Neuronal stem cell (in vitro differentiated cells): ENCODE measurements at regions not wholly inside any gene's neighbourhood (a gene's known extent, or its start where the extent isn't known, plus 50 kb on each side); places are given as distances from the start of the nearest gene placed in this dataset.

Experiments used
- DNase-seq: peaks from one replicate; pipeline ENCODE4 v3.0.0-alpha.2; 2013; ENCODE audit warnings: low spot score
- H2AFZ ChIP-seq: one replicate; pipeline ENCODE4 v1.6.1; 2013; ENCODE audit warnings: mild to moderate bottlenecking, low read length, inconsistent platforms
- H2AK5ac ChIP-seq: 2 replicates; pipeline ENCODE4 v1.6.1; 2013; ENCODE audit warnings: low read depth, mild to moderate bottlenecking, inconsistent platforms, low read length, moderate library complexity, mixed read lengths
- H2BK120ac ChIP-seq: 2 replicates; pipeline ENCODE4 v1.6.1; 2013; ENCODE audit warnings: low read depth, mild to moderate bottlenecking, inconsistent platforms, low read length, moderate library complexity, mixed read lengths
- H2BK12ac ChIP-seq: one replicate; pipeline ENCODE4 v1.6.1; 2013; ENCODE audit warnings: low read length, inconsistent platforms
- H2BK15ac ChIP-seq: 2 replicates; pipeline ENCODE4 v1.6.1; 2013; ENCODE audit warnings: mild to moderate bottlenecking, low read length, inconsistent platforms, mixed read lengths
- H2BK5ac ChIP-seq: one replicate; pipeline ENCODE4 v1.6.1; 2013; ENCODE audit warnings: inconsistent platforms, mild to moderate bottlenecking, low read length, moderate library complexity
- H3K14ac ChIP-seq: one replicate; pipeline ENCODE4 v1.6.1; 2013; ENCODE audit warnings: low read length, inconsistent platforms
- H3K18ac ChIP-seq: 2 replicates; pipeline ENCODE4 v1.6.1; 2013; ENCODE audit warnings: low read length, inconsistent platforms
- H3K23ac ChIP-seq: 2 replicates; pipeline ENCODE4 v1.6.1; 2013; ENCODE audit warnings: low read depth, mild to moderate bottlenecking, mixed read lengths, low read length, inconsistent platforms; ENCODE audit not compliant: poor library complexity
- H3K27ac ChIP-seq: replicated peaks from 3 replicates; pipeline ENCODE4 v1.5.1; 2013; ENCODE audit warnings: low read length, inconsistent platforms
- H3K27me3 ChIP-seq, 3 experiments: 2 replicates each; pipeline ENCODE4 v1.6.1; 2013; ENCODE audit warnings: low read length in 3 of 3, mild to moderate bottlenecking in 2 of 3, inconsistent platforms in 1 of 3, low read depth in 1 of 3, mixed read lengths in 1 of 3, moderate library complexity in 1 of 3; ENCODE audit not compliant: control insufficient read depth in 3 of 3, insufficient read depth in 3 of 3
- H3K36me3 ChIP-seq, 2 donors: replicated peaks in 1 of 2; 2 replicates each; pipeline ENCODE4 v1.6.1; 2013; ENCODE audit warnings: low read length in 2 of 2; ENCODE audit not compliant: control insufficient read depth in 2 of 2, insufficient read depth in 2 of 2
- H3K4ac ChIP-seq: 2 replicates; pipeline ENCODE4 v1.6.1; 2013; ENCODE audit warnings: inconsistent platforms, mild to moderate bottlenecking, low read length, moderate library complexity
- H3K4me1 ChIP-seq, 2 donors: 1 replicate in 1 of 2; 2 replicates in 1 of 2; pipeline ENCODE4 v1.6.1; 2013; ENCODE audit warnings: low read length in 2 of 2, low read depth in 1 of 2; ENCODE audit not compliant: control insufficient read depth in 2 of 2, insufficient read depth in 1 of 2
- H3K4me2 ChIP-seq: one replicate; pipeline ENCODE4 v1.6.1; 2013; ENCODE audit warnings: mild to moderate bottlenecking, low read length, inconsistent platforms; ENCODE audit not compliant: insufficient read depth, poor library complexity, severe bottlenecking
- H3K4me3 ChIP-seq, 2 donors: 2 replicates each; pipeline ENCODE4 v1.5.1; 2013; ENCODE audit warnings: low read length in 2 of 2, mild to moderate bottlenecking in 2 of 2, inconsistent platforms in 1 of 2, moderate library complexity in 1 of 2
- H3K79me1 ChIP-seq: one replicate; pipeline ENCODE4 v1.6.1; 2013; ENCODE audit warnings: low read depth, mild to moderate bottlenecking, inconsistent platforms, low read length, moderate library complexity
- H3K9ac ChIP-seq: one replicate; pipeline ENCODE4 v1.6.1; 2013; ENCODE audit warnings: mild to moderate bottlenecking, low read depth, low read length, inconsistent platforms; ENCODE audit not compliant: poor library complexity
- H3K9me3 ChIP-seq, 2 donors: replicated peaks in 1 of 2; 2 replicates each; pipeline versions ENCODE3 to v1.6.1; 2013; ENCODE audit warnings: low read length in 2 of 2, mild to moderate bottlenecking in 2 of 2, inconsistent platforms in 1 of 2, low read depth in 1 of 2, mixed read lengths in 1 of 2, moderate library complexity in 1 of 2; ENCODE audit not compliant: control insufficient read depth in 2 of 2, insufficient read depth in 1 of 2
- H4K8ac ChIP-seq: one replicate; pipeline ENCODE4 v1.6.1; 2013; ENCODE audit warnings: low read depth, mild to moderate bottlenecking, inconsistent platforms, low read length, moderate library complexity
- H4K91ac ChIP-seq: one replicate; pipeline ENCODE4 v1.6.1; 2013; ENCODE audit warnings: low read length, low read depth, mild to moderate bottlenecking, inconsistent platforms; ENCODE audit not compliant: poor library complexity
- WGBS, 2 donors: extraction: QIAGEN DNeasy Blood & Tissue Kit; methylation state at CpG; one replicate each; pipeline ENCODE4 v1.1.7; 2013; ENCODE audit warnings: missing lambda C conversion rate in 2 of 2, mixed read lengths in 1 of 2; ENCODE audit not compliant: insufficient read length in 2 of 2, insufficient replicate concordance in 1 of 2; ENCODE audit errors: extremely low coverage in 2 of 2; 5-methylcytosine and 5-hydroxymethylcytosine counted together

DNA sequence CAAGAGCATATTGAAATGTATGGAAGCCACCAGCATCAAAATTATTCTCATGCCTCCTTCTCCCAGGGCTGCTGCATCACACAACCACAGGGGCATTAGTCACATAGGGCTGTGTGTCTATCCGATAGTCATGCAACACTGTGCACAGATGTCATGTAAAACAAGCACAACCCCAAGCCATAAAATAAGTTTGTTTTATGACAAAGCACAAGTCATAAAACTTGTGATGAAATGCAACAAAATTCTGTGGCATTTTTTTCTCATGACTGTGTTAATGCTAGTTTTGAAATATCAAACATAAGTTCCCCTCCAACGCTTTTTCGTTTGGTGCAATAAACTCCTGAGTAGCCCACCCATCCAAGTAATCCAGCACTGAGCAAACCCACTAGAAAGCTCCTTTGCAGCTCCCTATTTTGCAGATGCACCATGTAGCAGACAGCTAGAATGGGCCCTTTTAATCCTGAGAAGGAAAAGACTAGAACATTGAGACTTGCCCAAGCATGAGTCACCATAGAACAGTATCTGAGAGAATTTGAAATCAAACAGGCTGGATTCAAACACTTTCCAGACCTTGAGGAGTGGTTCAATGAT lies 93.3 kb upstream of the ZNF366 start:
- H3K4me1 ChIP-seq: peaks cover 4 to 15% of the 10 kb centered on the region in 2 donors
- no CpG with 5 or more reads among the region's 3 CpGs for WGBS, 2 donors

DNA sequence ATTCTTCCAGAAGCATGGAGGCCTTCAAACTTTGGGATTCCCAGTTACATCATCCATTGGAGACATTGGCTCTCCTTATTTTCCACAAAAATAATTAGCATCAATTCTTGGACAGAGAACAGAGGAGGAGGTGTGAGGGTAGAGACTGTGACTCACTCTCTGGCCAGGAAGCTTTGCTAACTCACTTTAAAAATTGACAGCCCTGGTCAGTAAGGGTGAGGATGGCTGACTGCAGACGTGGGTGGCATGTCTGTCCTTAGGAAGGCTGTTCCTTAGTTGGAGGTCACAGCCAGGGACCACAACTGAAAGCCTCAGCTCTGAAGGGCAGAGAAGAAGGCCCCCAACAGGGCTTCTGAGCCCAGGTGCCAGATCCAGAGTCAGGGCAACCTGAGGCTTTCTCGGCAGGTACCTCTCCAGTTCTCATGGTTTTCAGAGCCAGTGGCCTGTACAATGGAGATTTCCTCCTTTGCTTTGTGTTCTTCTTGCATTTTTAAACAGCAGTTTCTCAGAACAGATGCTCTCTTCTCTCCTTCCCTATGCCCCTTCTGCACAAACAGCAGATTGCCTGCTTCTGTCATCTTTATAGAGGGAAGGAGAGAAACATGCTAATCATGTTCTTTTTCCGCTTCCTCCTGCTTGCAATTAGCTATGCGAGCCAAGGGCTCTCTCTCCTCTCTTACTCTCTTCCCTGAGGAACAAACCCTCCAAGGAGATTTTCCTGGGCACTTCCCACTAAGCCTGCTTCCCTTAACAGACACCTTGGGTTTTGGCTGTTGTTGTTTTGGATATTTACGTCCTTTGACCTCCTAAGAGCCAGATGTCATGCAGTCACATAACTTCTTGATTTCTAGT lies 92.5 kb upstream of the ZNF366 start:
- Histone ChIP-seq H3K18ac (no peak overlapping the region), H2BK120ac (no peak overlapping the region), H3K4me3 (no peak overlapping the region), H4K8ac (no peak overlapping the region), H2AFZ (peak overlapping the region; percentile 49), H3K23ac (no peak overlapping the region), H3K9ac (no peak overlapping the region), H3K14ac (no peak overlapping the region), H3K4me2 (no peak overlapping the region), H3K4ac (no peak overlapping the region), H2AK5ac (no peak overlapping the region), H4K91ac (no peak overlapping the region), H3K27me3 (no peaks in the 10 kb centered on the region), H2BK12ac (no peak overlapping the region), H3K27ac (no peak overlapping the region), H3K9me3 (peaks cover 2 to 13% of the 10 kb centered on the region in 2 donors), H3K36me3 (no peaks in the 10 kb centered on the region), H2BK5ac (no peak overlapping the region), H3K4me1 (peaks cover 4 to 15% of the 10 kb centered on the region in 2 donors), H2BK15ac (no peak overlapping the region), H3K79me1 (no peaks in the 10 kb centered on the region)
- whole genome bisulfite sequencing, 2 donors: no CpG with 5 or more reads among the region's 5 CpGs
- no peak for DNase-seq

More for the DNA sequence above, 93.3 kb upstream of the ZNF366 start:
- DNase-seq: no peak
- no peak overlapping the region for H2BK120ac ChIP-seq
- H4K91ac ChIP-seq: no peak overlapping the region
- no peak overlapping the region for H3K18ac ChIP-seq
- H4K8ac ChIP-seq: no peak overlapping the region
- H3K27me3 ChIP-seq: no peaks in the 10 kb centered on the region
- H3K14ac ChIP-seq: no peak overlapping the region
- no peak overlapping the region for H2BK5ac ChIP-seq
- H3K4ac ChIP-seq: no peak overlapping the region
- no peak overlapping the region for H3K4me3 ChIP-seq
- H2BK12ac ChIP-seq: no peak overlapping the region
- H3K36me3 ChIP-seq: no peaks in the 10 kb centered on the region
- H3K9me3 ChIP-seq: peaks cover 2 to 13% of the 10 kb centered on the region in 2 donors
- peak overlapping the region; percentile 49 for H2AFZ ChIP-seq
- H3K4me2 ChIP-seq: no peak overlapping the region
- H3K9ac ChIP-seq: no peak overlapping the region
- H3K23ac ChIP-seq: no peak overlapping the region
- no peak overlapping the region for H3K27ac ChIP-seq
- H3K79me1 ChIP-seq: no peaks in the 10 kb centered on the region
- no peak overlapping the region for H2BK15ac ChIP-seq
- no peak overlapping the region for H2AK5ac ChIP-seq

DNA sequence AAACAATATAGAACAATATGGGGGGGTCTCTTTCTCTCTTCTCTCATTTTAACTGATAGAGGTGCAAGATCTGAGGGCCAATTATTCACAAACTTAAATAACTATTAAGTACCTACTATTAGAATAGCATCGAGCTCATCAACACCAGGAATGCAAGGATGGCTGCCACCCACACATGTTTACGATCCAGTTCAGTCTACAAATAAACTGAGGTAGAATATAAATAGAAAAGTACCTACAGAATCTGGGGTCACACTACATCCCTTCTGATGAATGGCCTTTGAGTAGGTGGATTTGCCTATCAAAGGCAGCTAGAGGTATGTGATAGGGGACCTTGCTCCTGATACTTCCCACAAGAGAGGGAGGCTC lies 91.8 kb upstream of the ZNF366 start:
- Histone ChIP-seq H2BK15ac (no peak overlapping the region), H3K18ac (no peak overlapping the region), H2AFZ (no peak overlapping the region), H2BK5ac (no peak overlapping the region), H3K14ac (no peak overlapping the region), H3K4me2 (no peak overlapping the region), H3K79me1 (no peaks in the 10 kb centered on the region), H2BK120ac (no peak overlapping the region), H3K27me3 (no peaks in the 10 kb centered on the region), H3K36me3 (no peaks in the 10 kb centered on the region), H3K4ac (no peak overlapping the region), H3K4me1 (peaks cover 4 to 15% of the 10 kb centered on the region in 2 donors), H2BK12ac (no peak overlapping the region), H3K27ac (no peak overlapping the region), H4K8ac (no peak overlapping the region), H3K4me3 (no peak overlapping the region), H3K9me3 (peaks cover 2 to 13% of the 10 kb centered on the region in 2 donors), H4K91ac (no peak overlapping the region), H3K9ac (no peak overlapping the region), H3K23ac (no peak overlapping the region), H2AK5ac (no peak overlapping the region)
- WGBS, 2 donors: no CpG with 5 or more reads among the region's 2 CpGs
- DNase-seq: no peak

DNA sequence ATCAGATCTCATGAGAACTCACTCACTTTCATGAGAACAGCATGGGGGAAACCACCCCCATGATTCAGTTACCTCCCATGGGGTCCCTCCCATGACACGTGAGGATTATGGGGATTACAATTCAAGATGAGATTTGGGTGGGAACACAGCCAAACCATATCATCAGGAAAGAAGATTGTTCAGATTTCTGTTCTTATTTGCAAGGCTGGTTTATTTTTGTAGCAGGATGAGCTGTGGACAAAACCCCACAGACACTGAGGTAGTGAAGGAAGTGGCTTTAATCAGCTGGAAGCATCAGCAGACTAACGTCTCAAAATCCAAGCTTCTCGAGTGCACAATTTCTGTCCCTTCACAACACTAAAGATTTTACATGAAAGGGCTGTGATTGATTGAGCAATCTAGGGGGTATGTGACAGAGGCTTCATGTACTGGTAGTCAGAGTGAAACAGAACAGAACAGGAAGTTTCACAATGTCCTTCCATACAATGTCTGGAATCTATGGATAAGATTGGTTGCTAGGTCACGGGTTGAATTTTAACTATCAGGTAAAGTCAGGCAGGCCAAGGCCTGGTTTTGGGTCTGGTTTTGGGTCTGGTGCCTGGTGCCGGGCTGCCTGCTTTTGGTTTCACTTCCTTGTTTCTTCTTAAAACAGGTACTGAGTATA lies 91.3 kb upstream of the ZNF366 start:
- H2BK120ac ChIP-seq: no peak overlapping the region
- no peak overlapping the region for H3K14ac ChIP-seq
- H3K79me1 ChIP-seq: no peaks in the 10 kb centered on the region
- peaks cover 2 to 15% of the 10 kb centered on the region in 2 donors for H3K4me1 ChIP-seq
- no peak overlapping the region for H2BK15ac ChIP-seq
- H4K8ac ChIP-seq: no peak overlapping the region
- no peak overlapping the region for H3K9ac ChIP-seq
- no peaks in the 10 kb centered on the region for H3K27me3 ChIP-seq
- no peak overlapping the region for H2AK5ac ChIP-seq
- no peak overlapping the region for H2BK5ac ChIP-seq
- no peak overlapping the region for H3K23ac ChIP-seq
- no peak overlapping the region for H4K91ac ChIP-seq
- no peak overlapping the region for H2BK12ac ChIP-seq
- peaks cover 2 to 13% of the 10 kb centered on the region in 2 donors for H3K9me3 ChIP-seq
- no peak overlapping the region for H2AFZ ChIP-seq
- H3K27ac ChIP-seq: no peak overlapping the region
- no peak overlapping the region for H3K4me2 ChIP-seq
- no peak overlapping the region for H3K18ac ChIP-seq
- WGBS, 2 donors: no CpG with 5 or more reads among the region's 5 CpGs
- DNase-seq: no peak
- H3K36me3 ChIP-seq: no peaks in the 10 kb centered on the region
- H3K4ac ChIP-seq: no peak overlapping the region
- H3K4me3 ChIP-seq: no peak overlapping the region
